Stomach (tissue), 8 donors: ENCODE measurements at regions not wholly inside any gene's neighbourhood (a gene's known extent, or its start where the extent isn't known, plus 50 kb on each side); places are given as distances from the start of the nearest gene placed in this dataset.

ENCODE experiments used
- DNase-seq, 2 donors: peaks; one replicate each; pipeline versions ENCODE4 v3.0.0 to v3.0.0-alpha.2; 2013 to 2019
- H3K27ac ChIP-seq, 5 donors: fragments of 200-600 bp in 4 of 5; sonication (generic) in 4 of 5; one replicate each; pipeline ENCODE4 v1.5.1; 2013 to 2019; ENCODE audit warnings: mild to moderate bottlenecking in 1 of 5, moderate library complexity in 1 of 5
- H3K27me3 ChIP-seq, 3 donors: fragments of 200-600 bp; sonication (generic); one replicate each; pipeline ENCODE4 v1.5.1; 2017 to 2019; ENCODE audit warnings: mixed run types in 1 of 3
- H3K36me3 ChIP-seq, 4 donors: fragments of 200-600 bp; sonication (generic); 1 replicate in 3 of 4; 2 replicates in 1 of 4; pipeline ENCODE4 v1.5.1; 2016 to 2019
- H3K4me1 ChIP-seq, 4 donors: fragments of 200-600 bp; sonication (generic); one replicate each; pipeline ENCODE4 v1.5.1; 2016 to 2019
- H3K4me3 ChIP-seq, 4 donors: fragments of 200-600 bp; sonication (generic) in 3 of 4; one replicate each; pipeline ENCODE4 v1.5.1; 2016 to 2019; ENCODE audit warnings: mild to moderate bottlenecking in 1 of 4
- H3K9me3 ChIP-seq, 4 donors: fragments of 200-600 bp; sonication (generic); one replicate each; pipeline ENCODE4 v1.5.1; 2016 to 2019
- EP300 ChIP-seq: sonication (generic); formaldehyde crosslinking; IDR thresholded peaks from one replicate; pipeline ENCODE4 v1.6.1; 2017; ENCODE audit warnings: antibody characterized with exemption
- POLR2A ChIP-seq, 4 donors: fragments of 450-650 bp; IDR thresholded peaks; one replicate each; pipeline ENCODE4 v1.6.1; 2016; ENCODE audit warnings: antibody characterized with exemption in 4 of 4, control low read depth in 2 of 4, mild to moderate bottlenecking in 1 of 4, moderate library complexity in 1 of 4
- POLR2AphosphoS5 ChIP-seq, 3 donors: sonication (generic); formaldehyde crosslinking; IDR thresholded peaks; one replicate each; pipeline ENCODE4 v1.6.1; 2016; ENCODE audit warnings: antibody characterized with exemption in 3 of 3
- WGBS, 5 donors: extraction: QIAGEN DNeasy Blood & Tissue Kit in 3 of 5; methylation state at CpG; one replicate each; pipeline versions ENCODE4 v1.1.5 to v1.1.7; 2013 to 2018; 5-methylcytosine and 5-hydroxymethylcytosine counted together
- intact Hi-C: fragments of 100-400 bp; cut with DNase I; formaldehyde crosslinking; loops from one replicate; pipeline ENCODE4 v1.15.1; 2023; ENCODE audit warnings: low total_unique reads
- TF ChIP-seq, protein P1 (sequence below), 7 experiments: fragments of 450-650 bp in 4 of 7; fragments of 200-600 bp in 3 of 7; sonication (generic) in 3 of 7; IDR thresholded peaks; one replicate each; pipeline ENCODE4 v1.5.1; 2016 to 2019; ENCODE audit warnings: antibody characterized with exemption in 7 of 7, control low read depth in 2 of 7, mild to moderate bottlenecking in 1 of 7
- donor health status: healthy with polysubstance abuse.
- donor health status: Bipolar disorder and iron deficiency.
- donor health status: healthy.

DNA sequence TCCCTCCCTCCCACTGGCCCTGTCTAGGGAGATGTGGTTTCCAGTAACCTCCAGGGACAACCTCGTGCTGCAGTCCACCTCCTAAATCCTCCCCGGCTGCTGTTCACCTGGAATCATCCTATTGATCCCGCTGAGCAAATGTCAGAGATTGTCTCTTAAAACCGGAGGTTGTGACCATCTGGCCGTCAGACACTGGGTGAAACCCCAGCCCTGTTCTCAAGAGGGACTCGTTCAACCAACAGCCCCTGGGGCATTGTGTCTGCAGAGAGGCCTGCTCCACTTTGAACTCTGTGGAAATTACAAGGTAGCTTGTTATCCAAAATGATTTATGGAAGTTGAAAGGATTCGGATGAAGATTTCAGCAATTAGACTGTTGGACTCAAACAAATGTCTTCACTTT is 498.0 kb downstream of the MATN1 start:
- no peak overlapping the region for H3K27ac ChIP-seq
- no peak for DNase-seq
- intact Hi-C loops, result no loop called here
- TF ChIP-seq EP300, result no peak
- no peak for TF ChIP-seq POLR2AphosphoS5 (IDR thresholded peaks at IDR 0.05)
- TF ChIP-seq POLR2A (IDR thresholded peaks at IDR 0.05), result no peak
- TF ChIP-seq, protein P1, sequence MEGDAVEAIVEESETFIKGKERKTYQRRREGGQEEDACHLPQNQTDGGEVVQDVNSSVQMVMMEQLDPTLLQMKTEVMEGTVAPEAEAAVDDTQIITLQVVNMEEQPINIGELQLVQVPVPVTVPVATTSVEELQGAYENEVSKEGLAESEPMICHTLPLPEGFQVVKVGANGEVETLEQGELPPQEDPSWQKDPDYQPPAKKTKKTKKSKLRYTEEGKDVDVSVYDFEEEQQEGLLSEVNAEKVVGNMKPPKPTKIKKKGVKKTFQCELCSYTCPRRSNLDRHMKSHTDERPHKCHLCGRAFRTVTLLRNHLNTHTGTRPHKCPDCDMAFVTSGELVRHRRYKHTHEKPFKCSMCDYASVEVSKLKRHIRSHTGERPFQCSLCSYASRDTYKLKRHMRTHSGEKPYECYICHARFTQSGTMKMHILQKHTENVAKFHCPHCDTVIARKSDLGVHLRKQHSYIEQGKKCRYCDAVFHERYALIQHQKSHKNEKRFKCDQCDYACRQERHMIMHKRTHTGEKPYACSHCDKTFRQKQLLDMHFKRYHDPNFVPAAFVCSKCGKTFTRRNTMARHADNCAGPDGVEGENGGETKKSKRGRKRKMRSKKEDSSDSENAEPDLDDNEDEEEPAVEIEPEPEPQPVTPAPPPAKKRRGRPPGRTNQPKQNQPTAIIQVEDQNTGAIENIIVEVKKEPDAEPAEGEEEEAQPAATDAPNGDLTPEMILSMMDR (IDR thresholded peaks at IDR 0.05), result no peak
- no peaks in the 10 kb centered on the region for H3K4me1 ChIP-seq
- H3K9me3 ChIP-seq, result peaks cover 0 to 4% (median 0%) of the 10 kb centered on the region in 4 donors
- no peaks in the 10 kb centered on the region for H3K36me3 ChIP-seq
- WGBS, 5 donors, result 49 to 77% (median 63%) methylated on average over 7 of the region's 7 CpGs
- H3K4me3 ChIP-seq, result no peak overlapping the region
- H3K27me3 ChIP-seq, result peaks cover 0 to 54% (median 5%) of the 10 kb centered on the region in 3 donors

- H3K4me3 ChIP-seq, result no peak overlapping the region
Observed at GRCh38 chr1:30219675-30220074, 503.7 kb downstream of the MATN1 start.

GRCh38 chr1:30218438-30218837 is 504.9 kb downstream of the MATN1 start:
- intact Hi-C loops, result no loop called here
- Histone ChIP-seq H3K27me3 (peaks cover 0 to 42% (median 7%) of the 10 kb centered on the region in 3 donors), H3K36me3 (no peaks in the 10 kb centered on the region), H3K27ac (no peak overlapping the region), H3K4me3 (no peak overlapping the region), H3K9me3 (peaks cover 0 to 4% (median 0%) of the 10 kb centered on the region in 4 donors), H3K4me1 (no peaks in the 10 kb centered on the region)
- 21 to 44% (median 27%) methylated on average over 2 of the region's 2 CpGs for WGBS, 5 donors
- TF ChIP-seq EP300, result no peak
- TF ChIP-seq, protein P1 (IDR thresholded peaks at IDR 0.05), result no peak
- no peak for TF ChIP-seq POLR2A (IDR thresholded peaks at IDR 0.05)
- no peak for TF ChIP-seq POLR2AphosphoS5 (IDR thresholded peaks at IDR 0.05)
- DNase-seq, result no peak

More at GRCh38 chr1:30219675-30220074, 503.7 kb downstream of the MATN1 start:
- no peak for DNase-seq
- Histone ChIP-seq H3K27ac (no peak overlapping the region), H3K9me3 (peaks cover 0 to 4% (median 0%) of the 10 kb centered on the region in 4 donors), H3K27me3 (peaks cover 0 to 45% (median 0%) of the 10 kb centered on the region in 3 donors), H3K4me1 (no peaks in the 10 kb centered on the region), H3K36me3 (no peaks in the 10 kb centered on the region)
- intact Hi-C loops, result no loop called here
- TF ChIP-seq, protein P1 (IDR thresholded peaks at IDR 0.05), result no peak
- TF ChIP-seq POLR2A (IDR thresholded peaks at IDR 0.05), result no peak
- no peak for TF ChIP-seq EP300
- TF ChIP-seq POLR2AphosphoS5 (IDR thresholded peaks at IDR 0.05), result no peak
- 56 to 82% (median 77%) methylated on average over 4 of the region's 4 CpGs for WGBS, 5 donors

GRCh38 chr1:30216602-30217001 is 506.8 kb downstream of the MATN1 start:
- intact Hi-C loops, result no loop called here
- Histone ChIP-seq H3K36me3 (no peaks in the 10 kb centered on the region), H3K9me3 (no peaks in the 10 kb centered on the region), H3K27me3 (peaks cover 0 to 43% (median 9%) of the 10 kb centered on the region in 3 donors), H3K4me3 (no peak overlapping the region), H3K4me1 (no peaks in the 10 kb centered on the region), H3K27ac (no peak overlapping the region)
- DNase-seq, result no peak
- TF ChIP-seq POLR2AphosphoS5 (IDR thresholded peaks at IDR 0.05), result no peak
- TF ChIP-seq POLR2A (IDR thresholded peaks at IDR 0.05), result no peak
- TF ChIP-seq, protein P1 (IDR thresholded peaks at IDR 0.05), result no peak
- TF ChIP-seq EP300, result no peak
- 81 to 96% (median 94%) methylated on average over 7 of the region's 7 CpGs for WGBS, 5 donors
